Panc1 (cell line): ENCODE measurements at regions not wholly inside any gene's neighbourhood (a gene's known extent, or its start where the extent isn't known, plus 50 kb on each side); places are given as distances from the start of the nearest gene placed in this dataset.

Source experiments
- ATAC-seq: fragments of 200-7000 bp; cut with Tn5 transposase; 2 replicates; pipeline ENCODE4 v1.9.1; 2020; ENCODE audit warnings: mild to moderate bottlenecking, moderate library complexity
- BruUV-seq: library from RNA; stranded (reverse); fragments of 400-500 nt; replicated peaks from 2 replicates; lab custom pipeline; 2021; lab: Mats Ljungman, UMichigan
- CTCF ChIA-PET: fragments of 300-600 bp; sonication (Branson Sonifier 250); formaldehyde crosslinking; loops from one replicate; lab custom pipeline; 2022; ENCODE audit warnings: antibody characterized with exemption; lab: Charles Lee
- POLR2A ChIA-PET: fragments of 300-600 bp; sonication (Branson Sonifier 250); formaldehyde crosslinking; loops from one replicate; lab custom pipeline; 2022; ENCODE audit warnings: antibody characterized with exemption; lab: Charles Lee
- DNase-seq: peaks from one replicate; pipeline ENCODE4 v3.0.0-alpha.2; 2010; ENCODE audit warnings: low read depth, low spot score
- H3K27ac ChIP-seq: 2 replicates; pipeline ENCODE4 v1.5.1; 2011; ENCODE audit warnings: mild to moderate bottlenecking, low read length, inconsistent platforms
- H3K27me3 ChIP-seq: fragments of 200-500 bp; sonication (Bioruptor generic); 2 replicates; pipeline ENCODE4 v1.6.0; 2014; ENCODE audit warnings: low read length, inconsistent platforms; ENCODE audit not compliant: control insufficient read depth, insufficient read depth
- H3K36me3 ChIP-seq: fragments of 200-500 bp; sonication (Bioruptor generic); 2 replicates; pipeline ENCODE4 v1.5.1; 2014; ENCODE audit warnings: inconsistent platforms, mild to moderate bottlenecking, low read length, moderate library complexity; ENCODE audit not compliant: control insufficient read depth, insufficient read depth
- H3K4me1 ChIP-seq: 2 replicates; pipeline ENCODE4 v1.5.1; 2011; ENCODE audit warnings: inconsistent platforms, mild to moderate bottlenecking, low read length, moderate library complexity; ENCODE audit not compliant: control insufficient read depth, insufficient read depth
- H3K4me3 ChIP-seq, 2 experiments: 2 replicates each; pipeline ENCODE4 v1.5.1; 2011 to 2012; ENCODE audit warnings: low read depth in 2 of 2, low read length in 2 of 2, mild to moderate bottlenecking in 2 of 2, inconsistent platforms in 1 of 2, moderate library complexity in 1 of 2
- H3K9me3 ChIP-seq: fragments of 200-500 bp; sonication (Bioruptor generic); 2 replicates; pipeline ENCODE4 v1.5.1; 2014; ENCODE audit warnings: low read depth, mild to moderate bottlenecking, inconsistent platforms, low read length, moderate library complexity; ENCODE audit not compliant: control insufficient read depth, insufficient read depth
- POLR2AphosphoS5 ChIP-seq: IDR thresholded peaks from 2 replicates; pipeline ENCODE4 v1.6.1; 2012; ENCODE audit warnings: mild to moderate bottlenecking, low read depth, low read length, moderate library complexity
- SIN3A ChIP-seq: IDR thresholded peaks from 2 replicates; pipeline ENCODE4 v1.6.1; 2012; ENCODE audit warnings: low read depth, mild to moderate bottlenecking, low read length, moderate library complexity, borderline replicate concordance; ENCODE audit not compliant: insufficient read depth
- TCF7L2 ChIP-seq: IDR thresholded peaks from 2 replicates; pipeline ENCODE4 v1.6.1; 2011; ENCODE audit warnings: mild to moderate bottlenecking, low read depth, low read length, inconsistent platforms
- in situ Hi-C: cut with HindIII; loops from 2 replicates; pipeline ENCODE4 v1.10.0; 2016; ENCODE audit warnings: low sequenced_read_pairs, low pct_unique_long_range_greater_than_20kb
- intact Hi-C: fragments of 100-400 bp; cut with micrococcal nuclease; formaldehyde crosslinking; loops from one replicate; pipeline ENCODE4 v1.10.0; 2022; ENCODE audit not compliant: unreplicated experiment
- TF ChIP-seq, protein P1 (sequence below): fragments of 450-650 bp; IDR thresholded peaks from 2 replicates; pipeline ENCODE4 v1.5.1; 2017; ENCODE audit warnings: mild to moderate bottlenecking
- TF ChIP-seq, protein P2 (sequence below), 2 experiments: IDR thresholded peaks; 2 replicates each; pipeline ENCODE4 v1.6.1; 2011 to 2012; ENCODE audit warnings: low read depth in 2 of 2, control low read depth in 1 of 2, low read length in 1 of 2, mild to moderate bottlenecking in 1 of 2, moderate library complexity in 1 of 2; ENCODE audit not compliant: insufficient read depth in 1 of 2

DNA sequence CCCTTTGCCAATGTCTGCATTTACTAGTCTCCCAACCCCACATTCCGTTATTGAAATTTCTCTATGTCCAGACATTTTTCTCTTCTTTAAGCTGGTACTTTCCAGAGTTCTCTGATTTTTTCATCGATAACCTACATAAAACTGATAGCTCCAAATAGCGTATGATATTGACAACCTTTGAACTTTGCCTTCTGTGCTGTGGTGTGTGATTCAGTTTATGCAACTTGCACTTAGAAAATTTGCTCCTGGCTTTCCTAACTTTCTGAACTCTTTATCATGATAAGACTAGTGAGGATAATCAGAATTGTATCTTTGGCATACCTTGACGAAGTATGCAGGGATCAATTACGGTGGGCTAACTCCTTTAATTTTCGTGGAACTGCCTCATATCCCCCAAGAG, 1261.3 kb downstream of the SI start:
- no peaks in the 10 kb centered on the region for H3K4me1 ChIP-seq
- in situ Hi-C loops (no loop called here), intact Hi-C loops (no loop called here)
- H3K27ac ChIP-seq, result no peak overlapping the region
- no peak overlapping the region for H3K4me3 ChIP-seq
- no TSS peak for BruUV-seq
- ChIA-PET POLR2A (no interaction called here), CTCF (no interaction called here)
- DNase-seq (no peak), ATAC-seq (no peak)
- TF ChIP-seq, protein P1, sequence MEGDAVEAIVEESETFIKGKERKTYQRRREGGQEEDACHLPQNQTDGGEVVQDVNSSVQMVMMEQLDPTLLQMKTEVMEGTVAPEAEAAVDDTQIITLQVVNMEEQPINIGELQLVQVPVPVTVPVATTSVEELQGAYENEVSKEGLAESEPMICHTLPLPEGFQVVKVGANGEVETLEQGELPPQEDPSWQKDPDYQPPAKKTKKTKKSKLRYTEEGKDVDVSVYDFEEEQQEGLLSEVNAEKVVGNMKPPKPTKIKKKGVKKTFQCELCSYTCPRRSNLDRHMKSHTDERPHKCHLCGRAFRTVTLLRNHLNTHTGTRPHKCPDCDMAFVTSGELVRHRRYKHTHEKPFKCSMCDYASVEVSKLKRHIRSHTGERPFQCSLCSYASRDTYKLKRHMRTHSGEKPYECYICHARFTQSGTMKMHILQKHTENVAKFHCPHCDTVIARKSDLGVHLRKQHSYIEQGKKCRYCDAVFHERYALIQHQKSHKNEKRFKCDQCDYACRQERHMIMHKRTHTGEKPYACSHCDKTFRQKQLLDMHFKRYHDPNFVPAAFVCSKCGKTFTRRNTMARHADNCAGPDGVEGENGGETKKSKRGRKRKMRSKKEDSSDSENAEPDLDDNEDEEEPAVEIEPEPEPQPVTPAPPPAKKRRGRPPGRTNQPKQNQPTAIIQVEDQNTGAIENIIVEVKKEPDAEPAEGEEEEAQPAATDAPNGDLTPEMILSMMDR, result no peak
- no peak for TF ChIP-seq SIN3A
- H3K9me3 ChIP-seq, result 0 out of 2 replicates have a peak, but pooled peaks cover 2% of the 10 kb centered on the region
- H3K27me3 ChIP-seq, result no peaks in the 10 kb centered on the region
- no peaks in the 10 kb centered on the region for H3K36me3 ChIP-seq

DNA sequence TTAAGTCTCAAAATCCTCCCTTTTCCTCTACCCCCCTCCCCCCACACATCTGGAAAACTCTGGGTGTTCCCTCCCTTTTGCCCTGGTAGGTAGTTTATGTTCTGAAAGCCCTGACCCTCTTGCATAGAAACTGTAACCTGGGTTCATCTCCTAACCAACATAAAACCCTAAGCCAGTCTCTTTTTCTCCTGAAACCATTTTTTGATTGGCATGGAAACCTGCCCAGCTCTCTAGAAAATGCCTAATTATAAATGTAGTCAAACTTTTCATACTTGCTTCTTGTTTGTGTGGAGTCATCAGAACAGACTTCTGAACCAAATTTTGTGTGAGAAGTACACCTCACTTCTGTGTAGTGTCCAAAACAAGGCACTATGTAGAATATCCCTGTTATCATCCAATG, 1264.4 kb downstream of the SI start:
- intact Hi-C loops, result no loop called here
- no peak for TF ChIP-seq TCF7L2
- TF ChIP-seq POLR2AphosphoS5, result no peak
- no peak for TF ChIP-seq SIN3A
- TF ChIP-seq, protein P1, result no peak
- TF ChIP-seq, protein P2, sequence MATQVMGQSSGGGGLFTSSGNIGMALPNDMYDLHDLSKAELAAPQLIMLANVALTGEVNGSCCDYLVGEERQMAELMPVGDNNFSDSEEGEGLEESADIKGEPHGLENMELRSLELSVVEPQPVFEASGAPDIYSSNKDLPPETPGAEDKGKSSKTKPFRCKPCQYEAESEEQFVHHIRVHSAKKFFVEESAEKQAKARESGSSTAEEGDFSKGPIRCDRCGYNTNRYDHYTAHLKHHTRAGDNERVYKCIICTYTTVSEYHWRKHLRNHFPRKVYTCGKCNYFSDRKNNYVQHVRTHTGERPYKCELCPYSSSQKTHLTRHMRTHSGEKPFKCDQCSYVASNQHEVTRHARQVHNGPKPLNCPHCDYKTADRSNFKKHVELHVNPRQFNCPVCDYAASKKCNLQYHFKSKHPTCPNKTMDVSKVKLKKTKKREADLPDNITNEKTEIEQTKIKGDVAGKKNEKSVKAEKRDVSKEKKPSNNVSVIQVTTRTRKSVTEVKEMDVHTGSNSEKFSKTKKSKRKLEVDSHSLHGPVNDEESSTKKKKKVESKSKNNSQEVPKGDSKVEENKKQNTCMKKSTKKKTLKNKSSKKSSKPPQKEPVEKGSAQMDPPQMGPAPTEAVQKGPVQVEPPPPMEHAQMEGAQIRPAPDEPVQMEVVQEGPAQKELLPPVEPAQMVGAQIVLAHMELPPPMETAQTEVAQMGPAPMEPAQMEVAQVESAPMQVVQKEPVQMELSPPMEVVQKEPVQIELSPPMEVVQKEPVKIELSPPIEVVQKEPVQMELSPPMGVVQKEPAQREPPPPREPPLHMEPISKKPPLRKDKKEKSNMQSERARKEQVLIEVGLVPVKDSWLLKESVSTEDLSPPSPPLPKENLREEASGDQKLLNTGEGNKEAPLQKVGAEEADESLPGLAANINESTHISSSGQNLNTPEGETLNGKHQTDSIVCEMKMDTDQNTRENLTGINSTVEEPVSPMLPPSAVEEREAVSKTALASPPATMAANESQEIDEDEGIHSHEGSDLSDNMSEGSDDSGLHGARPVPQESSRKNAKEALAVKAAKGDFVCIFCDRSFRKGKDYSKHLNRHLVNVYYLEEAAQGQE (IDR thresholded peaks at IDR 0.05; ENCODE audit: insufficient read depth in 1 of 2, low read depth in 2 of 2, low read length in 1 of 2), result no peak
- BruUV-seq, result no TSS peak
- DNase-seq (no peak), ATAC-seq (no peak)
- Histone ChIP-seq H3K27me3 (no peaks in the 10 kb centered on the region), H3K9me3 (0 out of 2 replicates have a peak, but pooled peaks cover 2% of the 10 kb centered on the region), H3K4me1 (no peaks in the 10 kb centered on the region), H3K36me3 (no peaks in the 10 kb centered on the region), H3K4me3 (no peak overlapping the region), H3K27ac (no peak overlapping the region)
- CTCF ChIA-PET, result no interaction called here
- POLR2A ChIA-PET, result no interaction called here
- in situ Hi-C loops, result no loop called here
